HL-60/S4 treated with phorbol 12-myristate 13-acetate at 8.2 ng/mL for 4 days and 3 days (cell line): ENCODE measurements at regions not wholly inside any gene's neighbourhood (a gene's known extent, or its start where the extent isn't known, plus 50 kb on each side); places are given as distances from the start of the nearest gene placed in this dataset.
"Not testable (repeated sequence)": the region's sequence is repeated elsewhere in the genome, so short reads cannot be mapped to it uniquely, and the experiment has no call there.

Experiments used
- in situ Hi-C: fragments of 300-500 bp; cut with MboI; formaldehyde crosslinking; loops from 2 replicates; pipeline ENCODE4 v1.15.0; 2022; ENCODE audit warnings: low sequenced_read_pairs

GRCh38 chr14:106200541-106201315, 674.3 kb downstream of the TMEM121 start:
- in situ Hi-C loops, result no loop called here

GRCh38 chr14:106201376-106201775, 675.0 kb downstream of the TMEM121 start:
- in situ Hi-C loops, result no loop called here

GRCh38 chr14:106203438-106203837, 677.1 kb downstream of the TMEM121 start:
- in situ Hi-C loops, result no loop called here

GRCh38 chr14:106204063-106204462, 677.7 kb downstream of the TMEM121 start:
- in situ Hi-C loops, result no loop called here

GRCh38 chr14:106207316-106207715, 680.9 kb downstream of the TMEM121 start:
- in situ Hi-C loops, result no loop called here

GRCh38 chr14:106208794-106209193, 682.4 kb downstream of the TMEM121 start:
- in situ Hi-C loops, result no loop called here

GRCh38 chr14:106209755-106210154, 683.4 kb downstream of the TMEM121 start:
- in situ Hi-C loops, result no loop called here

- in situ Hi-C loops, result no loop called here
Observed at GRCh38 chr14:106210650-106211049, 684.3 kb downstream of the TMEM121 start.

- in situ Hi-C loops, result no loop called here
Observed at GRCh38 chr14:106211334-106211900, 685.0 kb downstream of the TMEM121 start.

- in situ Hi-C loops, result no loop called here
Observed at GRCh38 chr14:106215229-106215628, 688.8 kb downstream of the TMEM121 start.

GRCh38 chr14:106216679-106217078, 690.3 kb downstream of the TMEM121 start:
- in situ Hi-C loops, result no loop called here

- in situ Hi-C loops, result no loop called here
Observed at GRCh38 chr14:106218174-106218573, 691.8 kb downstream of the TMEM121 start.

- in situ Hi-C loops, result no loop called here
Observed at GRCh38 chr14:106222311-106222710, 695.9 kb downstream of the TMEM121 start.

- in situ Hi-C loops, result no loop called here
Observed at GRCh38 chr14:106222731-106223130, 696.3 kb downstream of the TMEM121 start.

GRCh38 chr14:106227793-106228192, 701.4 kb downstream of the TMEM121 start:
- in situ Hi-C loops, result no loop called here

GRCh38 chr14:106228541-106229158, 702.3 kb downstream of the TMEM121 start:
- in situ Hi-C loops, result no loop called here

GRCh38 chr14:106230071-106230470, 703.7 kb downstream of the TMEM121 start:
- in situ Hi-C loops, result no loop called here

GRCh38 chr14:106233191-106233590, 706.8 kb downstream of the TMEM121 start:
- in situ Hi-C loops, result not testable (repeated sequence)

GRCh38 chr14:106234525-106235254, 708.3 kb downstream of the TMEM121 start:
- in situ Hi-C loops, result not testable (repeated sequence)

- in situ Hi-C loops, result no loop called here
Observed at GRCh38 chr14:106235356-106236159, 709.2 kb downstream of the TMEM121 start.
